ENCODE measurements at regions not wholly inside any gene's neighbourhood (a gene's known extent, or its start where the extent isn't known, plus 50 kb on each side); places are given as distances from the start of the nearest gene placed in this dataset.

DNA sequence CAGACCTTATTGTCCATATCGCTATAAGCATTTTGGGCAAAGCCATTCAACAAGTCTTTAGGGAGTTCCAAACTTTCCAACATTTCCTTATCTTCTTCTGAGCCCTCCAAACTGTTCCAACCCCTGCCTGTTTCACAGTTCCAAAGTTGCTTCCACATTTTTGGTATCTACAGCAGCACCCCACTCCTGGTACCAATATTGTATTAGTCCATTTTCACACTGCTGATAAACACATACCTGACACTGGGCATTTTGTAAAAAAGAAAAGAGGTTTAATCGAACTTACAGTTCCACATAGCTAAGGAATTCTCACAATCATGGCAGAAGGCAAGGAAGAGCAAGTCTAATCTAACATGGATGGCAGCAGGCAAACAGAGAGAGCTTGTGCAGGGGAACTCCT lies 834.1 kb upstream of the GBE1 start:
- TF ChIP-seq, protein P1, sequence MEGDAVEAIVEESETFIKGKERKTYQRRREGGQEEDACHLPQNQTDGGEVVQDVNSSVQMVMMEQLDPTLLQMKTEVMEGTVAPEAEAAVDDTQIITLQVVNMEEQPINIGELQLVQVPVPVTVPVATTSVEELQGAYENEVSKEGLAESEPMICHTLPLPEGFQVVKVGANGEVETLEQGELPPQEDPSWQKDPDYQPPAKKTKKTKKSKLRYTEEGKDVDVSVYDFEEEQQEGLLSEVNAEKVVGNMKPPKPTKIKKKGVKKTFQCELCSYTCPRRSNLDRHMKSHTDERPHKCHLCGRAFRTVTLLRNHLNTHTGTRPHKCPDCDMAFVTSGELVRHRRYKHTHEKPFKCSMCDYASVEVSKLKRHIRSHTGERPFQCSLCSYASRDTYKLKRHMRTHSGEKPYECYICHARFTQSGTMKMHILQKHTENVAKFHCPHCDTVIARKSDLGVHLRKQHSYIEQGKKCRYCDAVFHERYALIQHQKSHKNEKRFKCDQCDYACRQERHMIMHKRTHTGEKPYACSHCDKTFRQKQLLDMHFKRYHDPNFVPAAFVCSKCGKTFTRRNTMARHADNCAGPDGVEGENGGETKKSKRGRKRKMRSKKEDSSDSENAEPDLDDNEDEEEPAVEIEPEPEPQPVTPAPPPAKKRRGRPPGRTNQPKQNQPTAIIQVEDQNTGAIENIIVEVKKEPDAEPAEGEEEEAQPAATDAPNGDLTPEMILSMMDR (IDR thresholded peaks at IDR 0.05), result no peak
- TF ChIP-seq POLR2A (IDR thresholded peaks at IDR 0.05), result no peak

Measured in testis (tissue), 2 donors.